ENCODE measurements at regions not wholly inside any gene's neighbourhood (a gene's known extent, or its start where the extent isn't known, plus 50 kb on each side); places are given as distances from the start of the nearest gene placed in this dataset.

GRCh38 chr15:39454189-39454986 lies 126.5 kb upstream of the THBS1 start:
- DNase-seq (ENCODE audit: low spot score) = no peak

- no peak for DNase-seq (ENCODE audit: low spot score)
Observed at GRCh38 chr15:39455471-39455991, 125.3 kb upstream of the THBS1 start.

- no peak for DNase-seq (ENCODE audit: low spot score)
Observed at GRCh38 chr15:39456159-39456558, 124.7 kb upstream of the THBS1 start.

GRCh38 chr15:39456582-39457330 lies 124.1 kb upstream of the THBS1 start:
- no peak for DNase-seq (ENCODE audit: low spot score)

GRCh38 chr15:39458131-39458530 lies 122.7 kb upstream of the THBS1 start:
- no peak for DNase-seq (ENCODE audit: low spot score)

- DNase-seq (ENCODE audit: low spot score) = no peak
Observed at GRCh38 chr15:39459548-39459947, 121.3 kb upstream of the THBS1 start.

GRCh38 chr15:39460748-39461147 lies 120.1 kb upstream of the THBS1 start:
- DNase-seq (ENCODE audit: low spot score) = no peak

GRCh38 chr15:39461536-39462130 lies 119.2 kb upstream of the THBS1 start:
- DNase-seq (ENCODE audit: low spot score) = no peak

GRCh38 chr15:39462691-39463090 lies 118.2 kb upstream of the THBS1 start:
- no peak for DNase-seq (ENCODE audit: low spot score)

GRCh38 chr15:39465843-39466749 lies 114.8 kb upstream of the THBS1 start:
- DNase-seq (ENCODE audit: low spot score) = no peak

GRCh38 chr15:39466750-39467105 lies 114.2 kb upstream of the THBS1 start:
- no peak for DNase-seq (ENCODE audit: low spot score)

- DNase-seq (ENCODE audit: low spot score) = no peak
Observed at GRCh38 chr15:39468331-39468730, 112.5 kb upstream of the THBS1 start.

- DNase-seq (ENCODE audit: low spot score) = no peak
Observed at GRCh38 chr15:39468828-39469227, 112.1 kb upstream of the THBS1 start.

- no peak for DNase-seq (ENCODE audit: low spot score)
Observed at GRCh38 chr15:39471785-39472574, 108.9 kb upstream of the THBS1 start.

- no peak for DNase-seq (ENCODE audit: low spot score)
Observed at GRCh38 chr15:39472621-39473297, 108.1 kb upstream of the THBS1 start.

GRCh38 chr15:39473298-39473947 lies 107.5 kb upstream of the THBS1 start:
- no peak for DNase-seq (ENCODE audit: low spot score)

GRCh38 chr15:39474657-39475056 lies 106.2 kb upstream of the THBS1 start:
- DNase-seq (ENCODE audit: low spot score) = no peak

- no peak for DNase-seq (ENCODE audit: low spot score)
Observed at GRCh38 chr15:39478996-39479395, 101.9 kb upstream of the THBS1 start.

- DNase-seq (ENCODE audit: low spot score) = no peak
Observed at GRCh38 chr15:39479911-39480310, 101.0 kb upstream of the THBS1 start.

GRCh38 chr15:39482459-39482858 lies 98.4 kb upstream of the THBS1 start:
- no peak for DNase-seq (ENCODE audit: low spot score)

Data from HuH-7 (cell line).